Activated naive CD8-positive, alpha-beta T cell treated with anti-CD3 and anti-CD28 coated beads, Interleukin-2, amount 10 ng/mL, durations not matched to agents 7 days and 5 days (primary cell): ENCODE measurements at regions not wholly inside any gene's neighbourhood (a gene's known extent, or its start where the extent isn't known, plus 50 kb on each side); places are given as distances from the start of the nearest gene placed in this dataset. TPM values are rescaled to one million over a fixed set of nuclear protein-coding genes. Genes with fewer than 3 reads are reported as not detected.
"Not testable (repeated sequence)": the region's sequence is repeated elsewhere in the genome, so short reads cannot be mapped to it uniquely, and the experiment has no call there.

Source experiments
- ATAC-seq: fragments of 150-1000 bp; cut with Tn5 transposase; one replicate; pipeline ENCODE4 v1.10.0; 2021; ENCODE audit warnings: low read depth, moderate library complexity
- POLR2A ChIA-PET: fragments of 350-600 bp; sonication (Branson Sonifier 250); formaldehyde crosslinking; loops from one replicate; lab custom pipeline; 2021; ENCODE audit warnings: antibody characterized with exemption; lab: Charles Lee
- DNase-seq: peaks from one replicate; pipeline ENCODE4 v3.0.0; 2021
- H3K27ac Mint-ChIP-seq: one replicate; pipeline ENCODE4 v1.8.0; 2022; ENCODE audit warnings: mild to moderate bottlenecking, mixed read lengths
- H3K27me3 Mint-ChIP-seq: one replicate; pipeline ENCODE4 v1.8.0; 2022; ENCODE audit warnings: mild to moderate bottlenecking, moderate library complexity, mixed read lengths
- H3K36me3 Mint-ChIP-seq: one replicate; pipeline ENCODE4 v1.8.0; 2021; ENCODE audit warnings: mild to moderate bottlenecking, mixed read lengths
- H3K4me1 Mint-ChIP-seq: one replicate; pipeline ENCODE4 v1.8.0; 2021; ENCODE audit warnings: mixed read lengths
- H3K4me3 Mint-ChIP-seq: one replicate; pipeline ENCODE4 v1.8.0; 2022; ENCODE audit warnings: mild to moderate bottlenecking, moderate library complexity, mixed read lengths
- H3K9me3 Mint-ChIP-seq: one replicate; pipeline ENCODE4 v1.8.0; 2021; ENCODE audit warnings: mixed read lengths
- microRNA-seq: library from miRNA; unstranded; fragments of <30 nt; microRNA quantifications from one replicate; pipeline ENCODE4 v1.2.0, GENCODE V29; 2022

DNA sequence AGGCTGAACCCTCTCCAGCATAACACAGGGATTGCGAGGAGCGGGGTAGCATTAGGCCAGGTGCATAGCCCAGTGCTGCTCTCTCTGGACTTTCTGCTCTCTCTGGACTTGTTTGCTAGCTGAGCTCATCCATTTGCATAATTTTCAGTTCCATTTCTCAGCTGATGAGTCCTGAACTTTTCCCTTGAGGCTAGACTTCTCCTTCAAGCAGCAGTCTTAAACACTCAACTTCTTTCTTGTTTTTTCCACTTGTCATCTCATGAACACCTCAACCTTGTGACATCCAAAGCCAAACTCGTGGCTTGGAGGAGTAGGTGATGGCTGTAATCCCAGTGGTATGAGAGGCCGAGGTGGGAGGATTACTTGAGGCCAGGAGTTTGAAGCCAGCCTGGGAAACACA is 62.4 kb upstream of the EEF2KMT start:
- H3K4me3 Mint-ChIP-seq, H3K4me1 Mint-ChIP-seq, H3K9me3 Mint-ChIP-seq, ATAC-seq, POLR2A ChIA-PET, H3K36me3 Mint-ChIP-seq, H3K27ac Mint-ChIP-seq, H3K27me3 Mint-ChIP-seq, DNase-seq: not testable (repeated sequence)

DNA sequence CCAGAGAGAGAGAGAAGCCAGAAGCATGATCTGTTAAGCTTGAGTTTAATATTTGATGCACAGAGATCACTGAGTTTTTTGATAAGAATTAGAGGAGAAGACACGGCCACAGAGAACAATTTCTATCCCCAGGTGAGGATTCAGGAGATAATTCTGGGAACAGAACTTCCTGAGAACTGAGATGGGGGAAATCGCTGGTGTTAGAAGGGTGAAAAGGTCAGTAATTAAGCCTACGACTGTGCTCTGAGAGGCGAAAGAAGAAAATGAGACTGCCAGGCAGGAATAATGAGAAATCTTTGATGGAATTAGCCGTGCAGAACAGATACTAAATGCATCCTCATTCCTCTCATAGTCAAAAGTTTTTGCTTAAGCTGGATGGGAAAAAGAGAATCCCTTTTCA is 61.9 kb upstream of the EEF2KMT start:
- H3K9me3 Mint-ChIP-seq, H3K27ac Mint-ChIP-seq, POLR2A ChIA-PET, H3K4me1 Mint-ChIP-seq, H3K4me3 Mint-ChIP-seq, H3K36me3 Mint-ChIP-seq, ATAC-seq, DNase-seq, H3K27me3 Mint-ChIP-seq: not testable (repeated sequence)

DNA sequence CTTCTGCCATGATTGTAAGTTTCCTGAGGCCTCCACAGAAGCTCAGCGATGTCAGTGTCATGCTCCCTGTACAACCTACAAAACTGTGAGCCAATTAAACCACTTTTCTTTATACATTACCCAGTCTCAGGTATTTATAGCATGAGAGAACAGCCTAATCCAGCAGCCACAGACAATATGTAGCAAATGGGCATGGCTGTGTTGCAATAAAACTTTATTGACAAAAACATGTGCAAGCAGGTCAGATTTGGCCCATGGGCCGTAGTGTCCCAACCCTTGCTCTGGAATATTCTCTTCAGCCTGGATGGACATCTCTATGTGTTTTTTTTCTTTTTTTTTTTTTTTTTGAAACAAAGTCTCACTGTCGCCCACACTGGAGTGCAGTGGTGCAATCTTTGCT is 60.9 kb upstream of the EEF2KMT start:
- no peaks in the 10 kb centered on the region for H3K9me3 Mint-ChIP-seq
- POLR2A ChIA-PET, result no interaction called here
- H3K27ac Mint-ChIP-seq, result no peak overlapping the region
- H3K27me3 Mint-ChIP-seq, result peaks cover 3% of the 10 kb centered on the region
- H3K36me3 Mint-ChIP-seq, result no peaks in the 10 kb centered on the region
- H3K4me1 Mint-ChIP-seq, result no peaks in the 10 kb centered on the region
- DNase-seq (no peak), ATAC-seq (no peak)
- no peak overlapping the region for H3K4me3 Mint-ChIP-seq

DNA sequence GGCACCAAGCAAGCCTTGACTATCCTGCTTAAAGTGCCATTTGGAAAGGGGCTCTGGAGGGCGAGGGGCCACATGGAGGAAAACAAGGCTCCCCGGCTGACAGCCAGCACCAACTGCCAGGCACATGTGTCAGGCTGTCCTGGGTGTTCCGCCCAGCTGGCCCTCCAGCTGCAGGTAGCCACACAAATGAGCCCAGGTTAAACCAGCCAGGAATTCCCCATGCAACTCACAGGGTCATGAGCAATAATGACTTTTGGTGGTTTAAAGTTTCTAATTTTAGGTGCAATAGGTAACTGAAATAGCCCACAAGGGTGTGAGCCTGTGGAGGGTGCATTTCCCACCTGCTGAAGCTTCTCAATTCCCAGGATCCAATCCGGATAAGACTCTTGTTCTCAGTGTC is 58.9 kb upstream of the EEF2KMT start:
- POLR2A ChIA-PET, H3K27ac Mint-ChIP-seq: not testable (repeated sequence)

DNA sequence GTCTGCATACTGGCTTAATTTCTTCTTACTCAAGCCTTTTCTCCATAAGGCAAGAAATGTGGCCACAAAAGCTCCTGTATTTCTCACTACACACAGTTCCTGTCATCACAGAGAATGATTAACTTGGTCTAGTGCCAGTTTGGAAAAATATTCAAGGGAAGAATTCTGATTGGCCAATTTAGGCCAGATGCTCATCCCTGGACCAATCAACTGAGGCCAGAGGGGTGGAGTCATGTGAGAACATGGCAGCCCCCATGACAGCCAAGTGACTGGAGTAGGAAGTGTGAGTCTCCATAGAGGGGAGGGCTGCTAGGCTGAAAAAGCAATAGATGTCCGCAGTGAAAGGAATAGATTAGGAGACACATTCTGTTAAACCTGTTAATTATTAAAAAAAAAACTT is 56.4 kb upstream of the EEF2KMT start:
- H3K27me3 Mint-ChIP-seq, H3K4me1 Mint-ChIP-seq, POLR2A ChIA-PET, H3K27ac Mint-ChIP-seq, H3K36me3 Mint-ChIP-seq, DNase-seq, H3K4me3 Mint-ChIP-seq, H3K9me3 Mint-ChIP-seq, ATAC-seq: not testable (repeated sequence)

More for the DNA sequence above, 58.9 kb upstream of the EEF2KMT start:
- H3K4me1 Mint-ChIP-seq, H3K36me3 Mint-ChIP-seq, H3K9me3 Mint-ChIP-seq, H3K4me3 Mint-ChIP-seq, ATAC-seq, H3K27me3 Mint-ChIP-seq, DNase-seq: not testable (repeated sequence)

DNA sequence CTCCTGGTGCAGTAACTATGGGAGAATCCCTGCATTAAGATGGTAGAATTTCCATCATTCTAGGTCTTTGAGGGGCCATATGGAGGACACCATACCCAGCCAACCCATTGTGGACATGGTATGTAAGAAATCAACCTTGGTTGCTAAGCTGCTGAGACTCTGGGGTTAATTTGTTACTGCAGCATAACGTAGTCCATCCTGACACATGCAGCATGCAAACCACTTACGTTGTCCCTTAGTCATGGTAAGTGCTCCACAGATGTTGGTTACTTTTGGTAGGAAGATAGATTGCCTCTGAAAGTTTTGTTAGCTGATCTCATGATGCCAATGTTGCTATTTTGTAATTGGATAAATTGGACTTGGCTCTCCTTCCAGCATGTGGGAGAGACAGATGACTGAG is 53.8 kb upstream of the EEF2KMT start:
- ATAC-seq, H3K4me1 Mint-ChIP-seq, H3K4me3 Mint-ChIP-seq, H3K36me3 Mint-ChIP-seq, DNase-seq, H3K27ac Mint-ChIP-seq, POLR2A ChIA-PET, H3K9me3 Mint-ChIP-seq, H3K27me3 Mint-ChIP-seq: not testable (repeated sequence)

Small RNA genes lying in the stretch of these regions (microRNA-seq; reads per million reads assigned to microRNA genes)
- not detected for gene MIR8065
